DOHH2 (cell line): ENCODE measurements at regions not wholly inside any gene's neighbourhood (a gene's known extent, or its start where the extent isn't known, plus 50 kb on each side); places are given as distances from the start of the nearest gene placed in this dataset.

Source experiments
- H3F3A ChIP-seq: fragments of 200-600 bp; sonication (generic), shearing (Covaris generic); 2 replicates; pipeline ENCODE4 v1.6.0; 2016; ENCODE audit warnings: antibody characterized with exemption, mild to moderate bottlenecking; ENCODE audit not compliant: control insufficient read depth, insufficient read depth
- H3K27ac ChIP-seq: fragments of 200-600 bp; sonication (generic); 2 replicates; pipeline ENCODE4 v1.5.1; 2014; ENCODE audit warnings: low read depth, mild to moderate bottlenecking, low read length, moderate library complexity
- H3K27me3 ChIP-seq: fragments of 200-600 bp; sonication (generic); 2 replicates; pipeline ENCODE4 v1.6.1; 2014; ENCODE audit warnings: mild to moderate bottlenecking, low read length, mixed read lengths; ENCODE audit not compliant: control insufficient read depth
- H3K36me3 ChIP-seq: fragments of 200-600 bp; sonication (generic); 2 replicates; pipeline ENCODE4 v1.6.1; 2014; ENCODE audit warnings: mild to moderate bottlenecking, low read length, moderate library complexity, mixed read lengths; ENCODE audit not compliant: control insufficient read depth
- H3K4me1 ChIP-seq: fragments of 200-600 bp; sonication (generic); 2 replicates; pipeline ENCODE4 v1.6.1; 2014; ENCODE audit warnings: mild to moderate bottlenecking, low read length, mixed read lengths; ENCODE audit not compliant: control insufficient read depth
- H3K4me2 ChIP-seq: fragments of 200-600 bp; sonication (generic); 2 replicates; pipeline ENCODE4 v1.6.0; 2014; ENCODE audit warnings: mild to moderate bottlenecking, low read length, moderate library complexity
- H3K4me3 ChIP-seq: fragments of 200-600 bp; sonication (generic); 2 replicates; pipeline ENCODE4 v1.5.1; 2014; ENCODE audit warnings: mild to moderate bottlenecking, low read length, mixed read lengths
- H3K79me2 ChIP-seq: fragments of 200-600 bp; sonication (generic); 2 replicates; pipeline ENCODE4 v1.6.1; 2014; ENCODE audit warnings: mild to moderate bottlenecking, low read length, mixed read lengths; ENCODE audit not compliant: control insufficient read depth
- H3K9me2 ChIP-seq: fragments of 200-600 bp; sonication (generic); replicated peaks from 2 replicates; pipeline ENCODE4 v1.6.1; 2014; ENCODE audit warnings: mild to moderate bottlenecking, low read length, mixed read lengths; ENCODE audit not compliant: control insufficient read depth
- H3K9me3 ChIP-seq: fragments of 200-600 bp; sonication (generic); 2 replicates; pipeline ENCODE4 v1.6.1; 2014; ENCODE audit warnings: antibody characterized with exemption, low read length, mixed read lengths; ENCODE audit not compliant: control insufficient read depth, insufficient read depth
- H4K20me1 ChIP-seq: fragments of 200-600 bp; sonication (generic); 2 replicates; pipeline ENCODE4 v1.6.0; 2014; ENCODE audit warnings: low read depth, mild to moderate bottlenecking, antibody characterized with exemption, low read length, moderate library complexity; ENCODE audit not compliant: control insufficient read depth, insufficient read depth
- CTCF ChIP-seq: fragments of 200-600 bp; sonication (generic); IDR thresholded peaks from one replicate; pipeline ENCODE4 v1.5.1; 2014; ENCODE audit warnings: antibody characterized with exemption, mild to moderate bottlenecking, low read depth, low read length; ENCODE audit not compliant: poor library complexity, severe bottlenecking
- EZH2phosphoT487 ChIP-seq: fragments of 200-600 bp; sonication (generic); IDR thresholded peaks from 2 replicates; pipeline ENCODE4 v1.6.1; 2017; ENCODE audit warnings: borderline replicate concordance, mild to moderate bottlenecking, antibody characterized with exemption, low read length, moderate library complexity, mixed read lengths

DNA sequence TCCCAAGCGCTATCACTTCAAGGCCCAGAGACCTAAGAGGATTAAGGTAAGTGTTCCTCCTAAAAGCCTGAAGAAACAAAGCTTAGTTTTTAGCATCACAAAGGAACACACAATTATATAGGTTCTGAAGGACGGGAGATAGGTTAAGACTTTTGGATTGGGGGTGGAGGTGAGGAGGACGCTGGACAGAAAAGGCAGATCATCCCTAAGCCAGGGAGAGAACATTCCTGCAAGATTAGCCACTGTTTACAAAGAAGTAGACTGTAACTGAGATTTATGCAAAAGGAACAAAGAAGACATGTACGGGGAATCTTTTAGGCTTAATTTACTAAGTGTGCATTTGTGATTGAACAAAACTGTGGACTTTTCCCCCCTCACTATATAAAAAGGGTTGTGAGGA, 184.1 kb upstream of the IRX5 start:
- H3K4me3 ChIP-seq = no peak overlapping the region
- TF ChIP-seq EZH2phosphoT487 = no peak
- TF ChIP-seq CTCF = no peak
- H3K9me2 ChIP-seq = no peaks in the 10 kb centered on the region
- no peak overlapping the region for H3K27ac ChIP-seq
- H3K9me3 ChIP-seq = no peaks in the 10 kb centered on the region
- no peaks in the 10 kb centered on the region for H3K79me2 ChIP-seq
- H3K27me3 ChIP-seq = no peaks in the 10 kb centered on the region
- no peaks in the 10 kb centered on the region for H3F3A ChIP-seq
- H4K20me1 ChIP-seq = no peaks in the 10 kb centered on the region
- no peaks in the 10 kb centered on the region for H3K36me3 ChIP-seq
- H3K4me1 ChIP-seq = no peaks in the 10 kb centered on the region
- H3K4me2 ChIP-seq = no peak overlapping the region

DNA sequence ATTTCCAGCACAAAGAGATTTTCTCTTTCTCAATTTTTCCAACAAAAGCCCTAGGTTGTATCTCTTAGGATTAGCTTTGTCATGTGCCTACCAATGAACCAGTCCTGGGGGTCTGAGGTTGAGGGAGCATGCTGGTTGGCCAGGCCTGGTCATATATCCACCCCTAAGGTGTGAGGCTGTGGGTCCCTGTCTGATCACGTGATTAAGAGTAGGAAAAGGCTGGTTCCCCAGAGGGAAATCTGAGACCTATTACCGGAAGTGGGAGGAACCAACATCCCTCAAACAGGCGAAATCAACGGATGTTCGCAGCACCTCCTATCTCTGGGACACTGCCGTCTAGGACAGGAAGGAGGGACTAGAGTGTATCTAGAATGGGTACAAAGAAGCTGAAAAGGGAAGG, 185.7 kb upstream of the IRX5 start:
- no peak overlapping the region for H3K4me2 ChIP-seq
- no peaks in the 10 kb centered on the region for H3K36me3 ChIP-seq
- no peak for TF ChIP-seq EZH2phosphoT487
- no peak for TF ChIP-seq CTCF
- no peak overlapping the region for H3K27ac ChIP-seq
- H3K9me2 ChIP-seq = no peaks in the 10 kb centered on the region
- no peaks in the 10 kb centered on the region for H3K9me3 ChIP-seq
- H3F3A ChIP-seq = no peaks in the 10 kb centered on the region
- no peaks in the 10 kb centered on the region for H4K20me1 ChIP-seq
- H3K4me3 ChIP-seq = no peak overlapping the region
- H3K27me3 ChIP-seq = no peaks in the 10 kb centered on the region
- no peaks in the 10 kb centered on the region for H3K4me1 ChIP-seq
- H3K79me2 ChIP-seq = no peaks in the 10 kb centered on the region

- Histone ChIP-seq H3K27ac (no peak overlapping the region), H3F3A (no peaks in the 10 kb centered on the region), H3K9me2 (no peaks in the 10 kb centered on the region), H3K4me3 (no peak overlapping the region), H4K20me1 (no peaks in the 10 kb centered on the region), H3K36me3 (no peaks in the 10 kb centered on the region), H3K4me1 (no peaks in the 10 kb centered on the region), H3K9me3 (no peaks in the 10 kb centered on the region), H3K79me2 (no peaks in the 10 kb centered on the region), H3K27me3 (no peaks in the 10 kb centered on the region), H3K4me2 (no peak overlapping the region)
- TF ChIP-seq CTCF (no peak), EZH2phosphoT487 (no peak)
These were observed 188.2 kb upstream of the IRX5 start for GRCh38 chr16:54742436-54742835.

- no peaks in the 10 kb centered on the region for H3K79me2 ChIP-seq
- no peaks in the 10 kb centered on the region for H3K9me3 ChIP-seq
- H3K4me1 ChIP-seq = no peaks in the 10 kb centered on the region
- H3K4me3 ChIP-seq = no peak overlapping the region
- TF ChIP-seq EZH2phosphoT487 (no peak), CTCF (no peak)
- H3K36me3 ChIP-seq = no peaks in the 10 kb centered on the region
- no peaks in the 10 kb centered on the region for H3K9me2 ChIP-seq
- H3K27ac ChIP-seq = no peak overlapping the region
- H3F3A ChIP-seq = no peaks in the 10 kb centered on the region
- no peaks in the 10 kb centered on the region for H3K27me3 ChIP-seq
- no peak overlapping the region for H3K4me2 ChIP-seq
- no peaks in the 10 kb centered on the region for H4K20me1 ChIP-seq
These were observed 191.3 kb upstream of the IRX5 start for GRCh38 chr16:54739381-54739780.
